Heart right ventricle (tissue), 16 donors: ENCODE measurements at regions not wholly inside any gene's neighbourhood (a gene's known extent, or its start where the extent isn't known, plus 50 kb on each side); places are given as distances from the start of the nearest gene placed in this dataset.

Experiments
- ATAC-seq, 8 donors: fragments of 200-7000 bp; cut with Tn5 transposase; one replicate each; pipeline ENCODE4 v1.9.1; 2020; ENCODE audit warnings: mild to moderate bottlenecking in 8 of 8, moderate library complexity in 8 of 8, moderate number of reproducible peaks in 1 of 8
- DNase-seq, 2 donors: peaks; one replicate each; pipeline ENCODE4 v3.0.0-alpha.2; 2020
- H3K27ac ChIP-seq, 10 donors: fragments of 200-600 bp; sonication (generic) in 2 of 10; one replicate each; pipeline versions ENCODE4 v1.5.0 to v1.8.0; 2020 to 2022; ENCODE audit warnings: mild to moderate bottlenecking in 3 of 10
- H3K27me3 ChIP-seq, 7 donors: fragments of 200-600 bp; one replicate each; pipeline ENCODE4 v1.8.0; 2021 to 2022; ENCODE audit warnings: mild to moderate bottlenecking in 2 of 7
- H3K36me3 ChIP-seq, 9 donors: fragments of 200-600 bp; sonication (generic) in 1 of 9; one replicate each; pipeline versions ENCODE4 v1.5.0 to v1.8.0; 2020 to 2022; ENCODE audit warnings: mild to moderate bottlenecking in 2 of 9
- H3K4me1 ChIP-seq, 9 donors: fragments of 200-600 bp; sonication (generic) in 1 of 9; one replicate each; pipeline versions ENCODE4 v1.5.0 to v1.8.0; 2020 to 2022; ENCODE audit warnings: mild to moderate bottlenecking in 4 of 9
- H3K4me3 ChIP-seq, 10 donors: fragments of 200-600 bp; sonication (generic) in 2 of 10; one replicate each; pipeline versions ENCODE4 v1.5.0 to v1.8.0; 2020 to 2022; ENCODE audit warnings: mild to moderate bottlenecking in 7 of 10, moderate library complexity in 2 of 10
- H3K9me3 ChIP-seq, 11 donors: fragments of 200-600 bp in 10 of 11; sonication (generic) in 2 of 11; one replicate each; pipeline versions ENCODE4 v1.5.0 to v1.8.0; 2013 to 2022; ENCODE audit warnings: mild to moderate bottlenecking in 2 of 11, control low read depth in 1 of 11, moderate library complexity in 1 of 11
- WGBS, 2 donors: extraction: QIAGEN DNeasy Blood & Tissue Kit; methylation state at CpG; one replicate each; pipeline ENCODE4 v1.1.7; 2013; ENCODE audit warnings: inconsistent platforms in 1 of 2; 5-methylcytosine and 5-hydroxymethylcytosine counted together
- intact Hi-C, 10 donors: fragments of 100-400 bp; cut with DNase I; formaldehyde crosslinking; loops; one replicate each; pipeline versions ENCODE4 v1.11.1 to v1.14.2; 2022
- TF ChIP-seq, protein P1 (sequence below), 9 donors: fragments of 200-600 bp; sonication (generic) in 2 of 9; IDR thresholded peaks; one replicate each; pipeline versions ENCODE4 v1.5.0 to v1.8.0; 2021 to 2022; ENCODE audit warnings: antibody characterized with exemption in 9 of 9, mild to moderate bottlenecking in 5 of 9, moderate library complexity in 1 of 9
- donor health status: Arrhythmogenic right ventricular cardiomyopathy.
- donor health status: ischemic (EF 13 %, LVEDD 7.1; RV severe dilation, severe dysfunction).
- donor health status: healthy with polysubstance abuse.
- donor health status: DM: no; HTN: yes; CAD: no.
- donor health status: DM: no; HTN: no; CAD: no.
- donor health status: ischemic (EF 25% LVEDD 6.9; RV normal size, moderate dysfunction).
- donor health status: ischemic (EF 25% LVEDD 5.7; RV mildly dilated, moderate dysfunction).
- donor health status: healthy.
- donor health status: DM: yes; HTN: yes; CAD: no.
- donor health status: Ischemic cardiomyopathy.
- donor health status: ischemic (EF 35%, LVEDD 5.7; RV mildly dilated, moderate dysfunction).
- donor health status: nonischemic (EF 11% LVEDD 7.7; RV severe dilation, severe dysfunction).
- donor health status: DM: yes; HTN: yes; CAD: no.
- donor health status: PGD.
- donor health status: ischemic (EF 29% LVEDD 5.4; RV normal size, mild dysfunction).
- donor health status: nonischemic (EF 23%, LVEDD 6.1; RV moderate dilation, normal function).

DNA sequence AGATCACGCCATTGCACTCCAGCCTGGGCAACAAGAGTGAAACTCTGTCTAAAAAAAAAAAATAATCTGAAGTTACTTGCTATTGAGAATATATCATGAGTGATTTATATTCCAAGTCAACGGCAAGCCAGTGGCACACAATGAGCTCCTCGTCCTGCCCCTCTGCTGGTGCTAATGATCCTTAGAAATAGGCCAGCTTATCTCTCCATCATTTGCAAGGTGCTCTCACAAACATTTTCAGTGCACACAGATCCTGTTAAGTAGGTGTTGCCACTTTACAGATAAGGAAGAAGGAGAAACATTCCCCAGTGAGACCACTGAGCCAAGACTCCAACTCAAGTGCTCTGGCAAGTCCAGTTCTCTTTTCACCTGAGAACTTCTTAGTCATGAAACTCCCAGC is 91.3 kb upstream of the GPR45 start:
- H3K9me3 ChIP-seq: no peaks in the 10 kb centered on the region
- intact Hi-C loops: no loop called here
- H3K4me3 ChIP-seq: no peak overlapping the region
- H3K36me3 ChIP-seq: no peaks in the 10 kb centered on the region
- peaks cover 0 to 76% (median 43%) of the 10 kb centered on the region in 7 donors for H3K27me3 ChIP-seq
- DNase-seq (no peak), ATAC-seq (no peak)
- H3K27ac ChIP-seq: no peak overlapping the region
- TF ChIP-seq, protein P1, sequence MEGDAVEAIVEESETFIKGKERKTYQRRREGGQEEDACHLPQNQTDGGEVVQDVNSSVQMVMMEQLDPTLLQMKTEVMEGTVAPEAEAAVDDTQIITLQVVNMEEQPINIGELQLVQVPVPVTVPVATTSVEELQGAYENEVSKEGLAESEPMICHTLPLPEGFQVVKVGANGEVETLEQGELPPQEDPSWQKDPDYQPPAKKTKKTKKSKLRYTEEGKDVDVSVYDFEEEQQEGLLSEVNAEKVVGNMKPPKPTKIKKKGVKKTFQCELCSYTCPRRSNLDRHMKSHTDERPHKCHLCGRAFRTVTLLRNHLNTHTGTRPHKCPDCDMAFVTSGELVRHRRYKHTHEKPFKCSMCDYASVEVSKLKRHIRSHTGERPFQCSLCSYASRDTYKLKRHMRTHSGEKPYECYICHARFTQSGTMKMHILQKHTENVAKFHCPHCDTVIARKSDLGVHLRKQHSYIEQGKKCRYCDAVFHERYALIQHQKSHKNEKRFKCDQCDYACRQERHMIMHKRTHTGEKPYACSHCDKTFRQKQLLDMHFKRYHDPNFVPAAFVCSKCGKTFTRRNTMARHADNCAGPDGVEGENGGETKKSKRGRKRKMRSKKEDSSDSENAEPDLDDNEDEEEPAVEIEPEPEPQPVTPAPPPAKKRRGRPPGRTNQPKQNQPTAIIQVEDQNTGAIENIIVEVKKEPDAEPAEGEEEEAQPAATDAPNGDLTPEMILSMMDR (IDR thresholded peaks at IDR 0.05): no peak
- H3K4me1 ChIP-seq: no peaks in the 10 kb centered on the region
- WGBS, 2 donors: 75 to 79% methylated on average over 3 of the region's 3 CpGs

DNA sequence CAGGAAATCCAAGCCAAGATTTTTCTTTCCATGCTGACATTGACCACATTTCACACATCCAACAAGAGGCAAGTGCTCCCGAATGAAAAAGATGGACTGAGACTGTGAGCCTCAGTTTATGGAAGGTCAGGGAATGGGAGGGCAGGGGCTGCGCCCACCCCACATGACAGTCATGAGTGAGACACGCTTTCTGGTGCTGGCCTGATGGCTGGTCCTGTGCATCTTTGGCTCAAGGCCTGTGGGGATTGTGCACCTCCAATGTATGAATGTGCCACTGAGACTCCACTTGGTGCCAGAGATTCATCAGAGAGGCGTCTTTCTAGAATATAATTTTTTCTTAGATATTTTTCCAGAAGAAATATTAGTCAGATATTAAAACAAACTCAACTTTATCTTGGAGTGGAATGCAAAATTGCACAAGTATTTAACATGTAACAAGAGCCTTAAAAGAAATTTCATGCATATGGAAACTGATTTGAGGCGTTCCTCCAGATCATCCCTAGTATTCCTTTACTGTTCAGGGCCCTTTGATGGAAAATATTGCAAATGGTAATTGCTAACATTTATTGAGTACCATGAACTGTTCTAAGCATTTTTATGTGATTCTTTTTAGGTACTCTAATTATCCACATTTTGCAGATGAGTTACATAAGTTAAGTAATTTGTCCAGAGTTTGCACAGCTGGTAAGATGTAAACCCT is 87.3 kb upstream of the GPR45 start:
- Histone ChIP-seq H3K9me3 (peaks cover 0 to 25% (median 0%) of the 10 kb centered on the region in 11 donors), H3K4me3 (no peak overlapping the region), H3K36me3 (no peaks in the 10 kb centered on the region), H3K27me3 (peaks cover 0 to 41% (median 12%) of the 10 kb centered on the region in 7 donors), H3K27ac (no peak overlapping the region), H3K4me1 (no peaks in the 10 kb centered on the region)
- TF ChIP-seq, protein P1 (IDR thresholded peaks at IDR 0.05): no peak
- intact Hi-C loops: no loop called here
- ATAC-seq: no peak
- 66 to 75% methylated on average over 5 of the region's 5 CpGs for WGBS, 2 donors
- DNase-seq: no peak

DNA sequence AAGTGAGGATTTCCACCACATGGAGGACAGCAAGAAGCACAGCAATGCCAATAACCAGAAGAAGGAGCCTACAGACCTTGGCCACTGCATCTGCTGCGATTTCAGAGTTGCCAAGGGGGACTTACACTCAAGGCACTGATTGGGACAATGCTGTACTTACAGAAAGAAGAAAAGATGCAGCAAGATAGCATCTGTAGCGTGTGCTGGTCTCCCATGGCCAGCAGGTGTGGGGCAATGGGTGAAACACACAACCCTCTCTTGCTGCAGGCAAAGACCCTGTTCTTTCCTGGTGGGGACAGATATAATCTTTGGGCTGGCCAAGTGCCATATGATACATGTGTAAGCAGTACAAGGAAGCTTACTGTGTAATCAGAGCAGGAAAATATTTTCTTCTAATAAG is 85.4 kb upstream of the GPR45 start:
- Histone ChIP-seq H3K4me3 (no peak overlapping the region), H3K27ac (no peak overlapping the region), H3K36me3 (no peaks in the 10 kb centered on the region), H3K27me3 (peaks cover 0 to 32% (median 0%) of the 10 kb centered on the region in 7 donors), H3K9me3 (peaks cover 0 to 25% (median 0%) of the 10 kb centered on the region in 11 donors), H3K4me1 (no peaks in the 10 kb centered on the region)
- TF ChIP-seq, protein P1 (IDR thresholded peaks at IDR 0.05): no peak
- no peak for DNase-seq
- ATAC-seq: no peak
- intact Hi-C loops: no loop called here
- 73 to 89% methylated on average over 2 of the region's 2 CpGs for WGBS, 2 donors

DNA sequence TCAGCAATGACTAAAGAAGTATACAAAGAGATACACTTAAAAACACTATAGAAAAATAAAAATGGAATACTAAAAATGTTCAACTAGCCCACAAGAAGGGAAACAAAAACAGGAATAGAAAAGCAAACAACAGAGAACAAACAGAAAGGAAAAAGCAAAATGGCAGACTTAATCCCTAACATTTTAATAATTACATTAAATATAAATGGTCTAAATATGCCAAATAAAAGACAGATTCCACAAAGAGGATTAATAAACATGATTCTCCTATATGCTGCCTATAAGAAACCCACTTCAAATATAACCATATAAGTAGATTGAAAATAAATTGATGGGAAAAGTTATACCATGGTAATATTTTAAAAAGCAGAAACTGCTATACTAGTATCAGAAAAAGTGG is 83.5 kb upstream of the GPR45 start:
- H3K27ac ChIP-seq: no peak overlapping the region
- no peak overlapping the region for H3K4me3 ChIP-seq
- peaks cover 0 to 31% (median 0%) of the 10 kb centered on the region in 11 donors for H3K9me3 ChIP-seq
- TF ChIP-seq, protein P1 (IDR thresholded peaks at IDR 0.05): no peak
- peaks cover 0 to 16% (median 0%) of the 10 kb centered on the region in 7 donors for H3K27me3 ChIP-seq
- no peak for DNase-seq
- no peaks in the 10 kb centered on the region for H3K36me3 ChIP-seq
- no peak for ATAC-seq
- intact Hi-C loops: no loop called here
- H3K4me1 ChIP-seq: no peaks in the 10 kb centered on the region
